ENCODE measurements at regions not wholly inside any gene's neighbourhood (a gene's known extent, or its start where the extent isn't known, plus 50 kb on each side); places are given as distances from the start of the nearest gene placed in this dataset.

- no peaks in the 10 kb centered on the region for H3K9me3 ChIP-seq (ENCODE audit: control insufficient read depth, low read depth, low read length)
- no peaks in the 10 kb centered on the region for H3K27me3 ChIP-seq (ENCODE audit: control insufficient read depth, extremely low read depth, insufficient read depth, low read length)
- dilution Hi-C loops (cut with MboI; ENCODE audit: extremely low pct_ligation_motif_present, low sequenced_read_pairs): no loop called here
- no peaks in the 10 kb centered on the region for H3K36me3 ChIP-seq (ENCODE audit: control insufficient read depth in 2 of 2, extremely low read depth in 1 of 2, insufficient read depth in 2 of 2, low read length in 2 of 2)
- no peak for TF ChIP-seq EZH2 (IDR thresholded peaks at IDR 0.05; ENCODE audit: low read length)
- H3K9me1 ChIP-seq (ENCODE audit: control insufficient read depth, extremely low read depth, insufficient read depth, low read length): no peaks in the 10 kb centered on the region
- DNase-seq (ENCODE audit: low read depth, low spot score) (no peak), FAIRE-seq (peak; percentile 20)
- no peak overlapping the region for H3K27ac ChIP-seq (ENCODE audit: control insufficient read depth, insufficient read depth, low read length)
- no peaks in the 10 kb centered on the region for H3K79me2 ChIP-seq (ENCODE audit: control insufficient read depth, insufficient read depth, low read length)
- H2AFZ ChIP-seq (ENCODE audit: control insufficient read depth, low read length): peak overlapping the region; percentile 18
- H4K20me1 ChIP-seq (ENCODE audit: control insufficient read depth, extremely low read depth, insufficient read depth, low read length): no peaks in the 10 kb centered on the region
- no peak overlapping the region for H3K4me2 ChIP-seq (ENCODE audit: control insufficient read depth, extremely low read depth, insufficient read depth, low read depth, low read length)
- peaks cover 13% of the 10 kb centered on the region for H3K4me1 ChIP-seq (ENCODE audit: control insufficient read depth, extremely low read depth, insufficient read depth, low read length)
- no peak overlapping the region for H3K4me3 ChIP-seq (ENCODE audit: control insufficient read depth in 2 of 3, extremely low read depth in 1 of 3, insufficient read depth in 2 of 3, low read depth in 1 of 3, low read length in 3 of 3)
- H3K9ac ChIP-seq (ENCODE audit: control insufficient read depth, extremely low read depth, insufficient read depth, low read length): no peak overlapping the region
These were observed 337.3 kb upstream of the TBC1D5 start for GRCh38 chr3:18079739-18080138.

DNA sequence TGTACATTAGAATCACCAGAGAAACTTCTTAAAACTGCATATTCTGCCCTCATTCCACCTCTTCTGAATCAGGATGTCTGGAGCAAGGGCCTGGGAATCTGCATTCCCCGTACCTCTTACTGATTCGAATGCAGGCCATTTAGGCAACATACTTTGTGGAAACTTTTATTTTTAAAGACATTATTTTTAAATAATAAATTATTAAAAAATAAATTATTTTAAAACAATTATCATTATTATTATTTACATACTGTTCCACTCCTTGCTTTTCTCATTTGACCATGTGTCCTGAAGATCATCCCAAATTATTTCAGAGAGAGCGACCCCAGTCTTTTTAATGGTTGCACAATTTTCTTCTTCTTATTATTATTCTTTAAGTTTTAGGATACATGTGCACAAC is 336.6 kb upstream of the TBC1D5 start:
- Histone ChIP-seq H3K27ac (ENCODE audit: control insufficient read depth, insufficient read depth, low read length) (no peak overlapping the region), H3K79me2 (ENCODE audit: control insufficient read depth, insufficient read depth, low read length) (no peaks in the 10 kb centered on the region), H3K9me1 (ENCODE audit: control insufficient read depth, extremely low read depth, insufficient read depth, low read length) (no peaks in the 10 kb centered on the region), H3K4me1 (ENCODE audit: control insufficient read depth, extremely low read depth, insufficient read depth, low read length) (peaks cover 13% of the 10 kb centered on the region), H4K20me1 (ENCODE audit: control insufficient read depth, extremely low read depth, insufficient read depth, low read length) (no peaks in the 10 kb centered on the region), H3K27me3 (ENCODE audit: control insufficient read depth, extremely low read depth, insufficient read depth, low read length) (no peaks in the 10 kb centered on the region), H3K4me2 (ENCODE audit: control insufficient read depth, extremely low read depth, insufficient read depth, low read depth, low read length) (no peak overlapping the region), H3K9ac (ENCODE audit: control insufficient read depth, extremely low read depth, insufficient read depth, low read length) (no peak overlapping the region), H2AFZ (ENCODE audit: control insufficient read depth, low read length) (no peak overlapping the region), H3K36me3 (ENCODE audit: control insufficient read depth in 2 of 2, extremely low read depth in 1 of 2, insufficient read depth in 2 of 2, low read length in 2 of 2) (no peaks in the 10 kb centered on the region), H3K9me3 (ENCODE audit: control insufficient read depth, low read depth, low read length) (no peaks in the 10 kb centered on the region), H3K4me3 (ENCODE audit: control insufficient read depth in 2 of 3, extremely low read depth in 1 of 3, insufficient read depth in 2 of 3, low read depth in 1 of 3, low read length in 3 of 3) (no peak overlapping the region)
- TF ChIP-seq, protein P1, sequence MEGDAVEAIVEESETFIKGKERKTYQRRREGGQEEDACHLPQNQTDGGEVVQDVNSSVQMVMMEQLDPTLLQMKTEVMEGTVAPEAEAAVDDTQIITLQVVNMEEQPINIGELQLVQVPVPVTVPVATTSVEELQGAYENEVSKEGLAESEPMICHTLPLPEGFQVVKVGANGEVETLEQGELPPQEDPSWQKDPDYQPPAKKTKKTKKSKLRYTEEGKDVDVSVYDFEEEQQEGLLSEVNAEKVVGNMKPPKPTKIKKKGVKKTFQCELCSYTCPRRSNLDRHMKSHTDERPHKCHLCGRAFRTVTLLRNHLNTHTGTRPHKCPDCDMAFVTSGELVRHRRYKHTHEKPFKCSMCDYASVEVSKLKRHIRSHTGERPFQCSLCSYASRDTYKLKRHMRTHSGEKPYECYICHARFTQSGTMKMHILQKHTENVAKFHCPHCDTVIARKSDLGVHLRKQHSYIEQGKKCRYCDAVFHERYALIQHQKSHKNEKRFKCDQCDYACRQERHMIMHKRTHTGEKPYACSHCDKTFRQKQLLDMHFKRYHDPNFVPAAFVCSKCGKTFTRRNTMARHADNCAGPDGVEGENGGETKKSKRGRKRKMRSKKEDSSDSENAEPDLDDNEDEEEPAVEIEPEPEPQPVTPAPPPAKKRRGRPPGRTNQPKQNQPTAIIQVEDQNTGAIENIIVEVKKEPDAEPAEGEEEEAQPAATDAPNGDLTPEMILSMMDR (optimal IDR thresholded peaks at IDR 0.05 in 1 of 3, IDR thresholded peaks at IDR 0.05 in 1 of 3, conservative IDR thresholded peaks at IDR 0.05 in 1 of 3; ENCODE audit: extremely low read depth in 1 of 3, insufficient read depth in 2 of 3, low read length in 3 of 3): no peak
- no peak for TF ChIP-seq EZH2 (IDR thresholded peaks at IDR 0.05; ENCODE audit: low read length)
- no peak for FAIRE-seq
- dilution Hi-C loops (cut with MboI; ENCODE audit: extremely low pct_ligation_motif_present, low sequenced_read_pairs): no loop called here
- DNase-seq (ENCODE audit: low read depth, low spot score): no peak

GRCh38 chr3:18077128-18077840 is 334.9 kb upstream of the TBC1D5 start:
- DNase-seq (ENCODE audit: low read depth, low spot score) (no peak), FAIRE-seq (no peak)
- Histone ChIP-seq H3K9me1 (ENCODE audit: control insufficient read depth, extremely low read depth, insufficient read depth, low read length) (no peaks in the 10 kb centered on the region), H4K20me1 (ENCODE audit: control insufficient read depth, extremely low read depth, insufficient read depth, low read length) (no peaks in the 10 kb centered on the region), H3K4me1 (ENCODE audit: control insufficient read depth, extremely low read depth, insufficient read depth, low read length) (peaks cover 13% of the 10 kb centered on the region), H3K9me3 (ENCODE audit: control insufficient read depth, low read depth, low read length) (no peaks in the 10 kb centered on the region), H3K9ac (ENCODE audit: control insufficient read depth, extremely low read depth, insufficient read depth, low read length) (no peak overlapping the region), H3K79me2 (ENCODE audit: control insufficient read depth, insufficient read depth, low read length) (no peaks in the 10 kb centered on the region), H3K4me3 (ENCODE audit: control insufficient read depth in 2 of 3, extremely low read depth in 1 of 3, insufficient read depth in 2 of 3, low read depth in 1 of 3, low read length in 3 of 3) (no peak overlapping the region), H3K4me2 (ENCODE audit: control insufficient read depth, extremely low read depth, insufficient read depth, low read depth, low read length) (no peak overlapping the region), H3K27ac (ENCODE audit: control insufficient read depth, insufficient read depth, low read length) (no peak overlapping the region), H2AFZ (ENCODE audit: control insufficient read depth, low read length) (peak overlapping the region; percentile 15), H3K27me3 (ENCODE audit: control insufficient read depth, extremely low read depth, insufficient read depth, low read length) (no peaks in the 10 kb centered on the region), H3K36me3 (ENCODE audit: control insufficient read depth in 2 of 2, extremely low read depth in 1 of 2, insufficient read depth in 2 of 2, low read length in 2 of 2) (no peaks in the 10 kb centered on the region)
- dilution Hi-C loops (cut with MboI; ENCODE audit: extremely low pct_ligation_motif_present, low sequenced_read_pairs): no loop called here
- TF ChIP-seq, protein P1 (optimal IDR thresholded peaks at IDR 0.05 in 1 of 3, IDR thresholded peaks at IDR 0.05 in 1 of 3, conservative IDR thresholded peaks at IDR 0.05 in 1 of 3; ENCODE audit: extremely low read depth in 1 of 3, insufficient read depth in 2 of 3, low read length in 3 of 3): no peak
- TF ChIP-seq EZH2 (IDR thresholded peaks at IDR 0.05; ENCODE audit: low read length): no peak
